ENCODE measurements at regions not wholly inside any gene's neighbourhood (a gene's known extent, or its start where the extent isn't known, plus 50 kb on each side); places are given as distances from the start of the nearest gene placed in this dataset.

DNA sequence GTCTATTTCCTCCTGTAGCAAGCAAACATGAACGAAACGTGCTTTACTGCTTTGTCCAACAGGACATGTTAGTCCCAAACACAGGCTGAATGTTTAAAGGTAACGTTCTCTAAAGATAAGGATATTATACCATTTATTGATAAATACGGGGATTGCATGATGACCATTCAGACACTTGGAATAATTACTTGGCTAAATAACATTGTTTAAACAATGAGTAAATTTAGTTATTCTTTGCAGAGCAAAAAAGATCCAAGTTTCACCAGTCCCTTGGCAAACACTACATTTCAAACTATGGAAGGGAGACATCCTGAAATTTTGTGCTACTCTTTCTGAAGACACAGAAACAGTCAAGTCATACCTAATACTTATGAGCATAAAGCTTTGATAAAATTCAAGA, 88.0 kb downstream of the ZNF280B start:
- DNase-seq (ENCODE audit: low read depth) = no peak

DNA sequence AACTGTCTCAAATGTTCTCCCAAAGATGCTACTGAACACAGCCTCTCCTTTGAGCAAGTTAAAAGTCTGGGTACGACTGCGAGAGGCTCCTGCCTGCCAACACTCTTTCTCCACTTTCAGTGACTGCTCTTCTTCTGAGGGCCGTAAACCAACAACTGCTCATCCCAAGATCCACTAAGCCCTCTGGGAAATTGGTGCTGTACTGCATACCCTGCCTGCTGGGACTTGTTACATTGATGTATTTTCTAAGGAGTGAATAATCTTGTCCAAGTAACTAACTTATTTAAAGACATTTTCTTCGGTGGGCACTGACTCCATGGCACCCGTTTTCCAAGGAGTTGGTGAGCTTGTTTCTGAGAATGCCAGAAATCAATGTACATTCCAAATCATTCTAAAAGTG, 87.2 kb downstream of the ZNF280B start:
- no peak for DNase-seq (ENCODE audit: low read depth)

DNA sequence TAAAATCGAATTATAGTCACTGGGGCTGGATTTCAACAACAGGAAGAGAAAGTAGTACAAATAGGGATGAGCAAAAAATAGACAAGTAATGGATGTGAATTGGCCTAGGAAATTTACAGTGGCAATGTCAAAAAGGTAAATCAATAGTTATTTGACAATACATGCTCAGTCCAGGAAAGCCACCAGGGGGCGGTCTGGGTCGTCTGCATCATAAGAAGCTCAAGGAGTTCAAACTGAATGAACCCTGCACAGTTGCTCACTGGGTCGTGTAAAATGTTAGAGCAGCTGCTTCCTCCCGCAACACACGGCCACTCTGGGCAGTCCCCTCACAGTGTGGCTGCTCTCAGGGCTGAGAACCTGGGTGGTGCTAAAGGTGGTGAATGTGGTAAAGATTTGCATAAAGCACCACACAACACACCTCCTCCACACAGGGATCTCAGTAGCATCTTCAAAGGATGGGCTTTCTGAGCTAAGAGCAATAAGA, 85.9 kb downstream of the ZNF280B start:
- DNase-seq (ENCODE audit: low read depth) = peak; percentile 54

DNA sequence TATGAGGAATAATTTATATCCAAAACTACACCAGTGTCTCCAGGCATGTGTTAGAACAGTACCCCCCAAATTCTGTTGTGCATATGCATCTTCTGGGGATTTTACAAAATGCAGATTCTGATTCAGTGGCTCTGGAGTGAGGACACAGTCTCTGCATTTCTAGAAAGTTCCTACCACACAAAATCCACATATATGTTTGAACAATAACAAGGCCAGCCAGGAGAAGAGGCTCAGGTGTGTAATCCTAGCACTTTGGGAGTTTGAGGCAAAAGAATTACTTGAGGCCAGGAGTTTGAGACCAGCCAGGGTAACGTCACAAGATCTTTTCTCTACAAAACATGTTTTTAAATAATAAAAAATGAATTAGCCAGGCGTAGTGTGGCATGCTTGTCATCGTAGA, 84.9 kb downstream of the ZNF280B start:
- DNase-seq (ENCODE audit: low read depth) = no peak

DNA sequence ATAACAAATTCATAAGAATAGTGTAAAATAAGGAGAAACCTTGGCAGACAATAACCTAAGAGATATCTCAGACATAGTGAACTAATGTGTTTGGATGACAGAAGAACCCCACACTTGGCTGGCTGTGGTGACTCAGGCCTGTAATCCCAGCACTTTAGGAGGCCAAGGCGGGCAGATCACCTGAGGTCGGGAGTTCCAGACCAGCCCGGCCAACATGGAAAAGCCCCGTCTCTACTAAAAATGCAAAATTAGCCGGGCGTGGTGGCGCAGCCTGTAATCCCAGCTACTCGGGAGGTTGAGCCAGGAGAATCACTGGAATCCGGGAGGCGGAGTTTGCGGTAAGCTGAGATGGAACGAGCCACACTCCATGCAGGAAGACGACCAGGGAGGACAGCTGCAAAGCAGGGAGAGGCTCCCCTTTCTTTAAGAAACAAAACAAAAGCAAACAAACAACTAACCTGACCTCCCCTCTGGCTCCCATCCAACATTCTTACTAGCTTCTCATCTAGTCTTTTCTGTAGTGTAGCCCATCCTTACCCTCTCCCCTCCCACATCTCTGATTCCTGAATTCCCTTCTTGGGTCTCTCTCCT, 84.2 kb downstream of the ZNF280B start:
- no peak for DNase-seq (ENCODE audit: low read depth)

DNA sequence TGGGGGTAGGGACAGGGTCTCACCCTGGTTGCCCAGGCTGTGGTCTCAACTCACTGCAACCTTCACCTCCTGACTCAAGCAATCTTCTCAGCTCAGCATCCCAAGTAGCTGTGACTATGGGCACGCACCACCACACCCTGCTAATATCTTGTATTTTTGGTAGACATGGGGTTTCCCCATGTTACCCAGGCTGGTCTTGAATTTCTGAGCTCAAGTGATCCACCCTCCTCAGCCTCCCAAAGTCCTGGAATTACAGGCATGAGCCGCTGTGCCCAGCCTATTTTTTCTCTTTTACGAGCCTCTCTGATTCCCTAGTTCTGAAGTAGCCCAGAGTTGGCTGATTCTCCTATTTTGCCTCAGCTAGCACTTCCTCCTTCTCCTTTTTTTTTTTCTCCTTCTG, 83.6 kb downstream of the ZNF280B start:
- no peak for DNase-seq (ENCODE audit: low read depth)

DNA sequence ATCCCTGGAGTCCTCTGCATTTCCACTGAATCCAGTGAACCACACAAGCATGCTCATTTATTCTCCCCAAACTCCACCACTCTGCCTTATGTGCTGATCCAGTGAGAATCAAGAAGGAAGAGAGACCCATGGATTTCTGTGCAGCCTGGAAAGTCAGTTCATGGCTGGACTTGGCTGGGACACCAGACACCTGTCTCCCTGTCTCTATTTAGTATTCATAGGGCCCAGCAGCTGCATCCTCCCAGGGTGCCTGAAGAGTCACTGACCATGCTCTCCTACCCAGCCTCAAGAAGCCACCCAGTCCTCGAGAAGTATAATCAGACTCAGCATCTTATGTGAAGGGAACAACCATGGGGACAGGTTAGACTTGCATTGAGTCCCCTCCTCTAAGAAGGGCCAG, 83.2 kb downstream of the ZNF280B start:
- DNase-seq (ENCODE audit: low read depth) = no peak

DNA sequence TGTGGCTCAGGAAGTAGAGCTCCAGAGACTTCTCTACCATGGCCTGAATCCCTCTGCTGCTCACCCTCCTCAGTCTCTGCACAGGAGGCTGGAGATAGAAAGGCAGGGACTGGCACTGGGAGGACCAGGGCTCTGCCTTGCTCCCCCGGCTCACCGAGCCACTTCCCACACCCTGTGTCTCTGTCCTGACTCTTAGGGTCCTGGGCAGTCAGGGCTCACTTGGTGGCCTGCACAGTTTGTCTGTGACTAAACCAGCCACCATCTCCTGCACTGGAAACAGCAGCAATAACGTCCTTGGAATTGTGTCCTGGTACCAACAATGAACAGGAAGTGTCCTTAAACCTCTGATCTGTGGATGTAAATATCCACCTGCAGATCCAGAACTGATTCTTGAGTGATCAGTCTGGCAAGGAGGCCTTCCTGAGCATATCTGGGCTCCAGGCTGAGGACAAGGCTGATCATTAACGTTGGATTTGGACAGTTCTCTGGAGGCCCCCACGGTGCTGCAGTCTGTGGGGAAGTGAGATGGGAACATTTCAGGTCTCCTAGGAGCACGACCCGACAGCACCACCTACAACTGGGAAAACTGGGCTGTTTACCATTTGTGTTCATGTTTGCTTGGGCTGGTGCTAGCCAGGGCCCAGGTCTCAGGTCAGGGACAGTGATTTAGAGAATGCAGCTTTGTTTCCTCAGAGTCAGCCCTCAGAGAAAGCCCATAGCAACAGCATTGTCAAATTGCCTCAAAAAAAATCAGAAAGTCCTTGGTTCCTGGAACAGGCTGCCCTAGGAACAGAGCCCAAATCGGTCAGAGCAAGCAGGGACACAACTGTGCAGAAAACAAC, 82.5 kb downstream of the ZNF280B start:
- DNase-seq (ENCODE audit: low read depth) = no peak

DNA sequence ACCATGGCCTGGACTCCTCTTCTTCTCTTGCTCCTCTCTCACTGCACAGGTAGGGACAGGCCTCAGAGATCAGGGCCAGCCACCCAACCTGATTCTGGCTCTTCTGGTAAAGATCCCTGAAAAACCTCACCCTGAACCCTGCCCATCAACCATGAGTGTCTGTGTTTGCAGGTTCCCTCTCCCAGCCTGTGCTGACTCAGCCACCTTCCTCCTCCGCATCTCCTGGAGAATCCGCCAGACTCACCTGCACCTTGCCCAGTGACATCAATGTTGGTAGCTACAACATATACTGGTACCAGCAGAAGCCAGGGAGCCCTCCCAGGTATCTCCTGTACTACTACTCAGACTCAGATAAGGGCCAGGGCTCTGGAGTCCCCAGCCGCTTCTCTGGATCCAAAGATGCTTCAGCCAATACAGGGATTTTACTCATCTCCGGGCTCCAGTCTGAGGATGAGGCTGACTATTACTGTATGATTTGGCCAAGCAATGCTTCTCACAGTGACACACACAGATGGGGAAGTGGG, 80.9 kb downstream of the ZNF280B start:
- DNase-seq (ENCODE audit: low read depth) = no peak

DNA sequence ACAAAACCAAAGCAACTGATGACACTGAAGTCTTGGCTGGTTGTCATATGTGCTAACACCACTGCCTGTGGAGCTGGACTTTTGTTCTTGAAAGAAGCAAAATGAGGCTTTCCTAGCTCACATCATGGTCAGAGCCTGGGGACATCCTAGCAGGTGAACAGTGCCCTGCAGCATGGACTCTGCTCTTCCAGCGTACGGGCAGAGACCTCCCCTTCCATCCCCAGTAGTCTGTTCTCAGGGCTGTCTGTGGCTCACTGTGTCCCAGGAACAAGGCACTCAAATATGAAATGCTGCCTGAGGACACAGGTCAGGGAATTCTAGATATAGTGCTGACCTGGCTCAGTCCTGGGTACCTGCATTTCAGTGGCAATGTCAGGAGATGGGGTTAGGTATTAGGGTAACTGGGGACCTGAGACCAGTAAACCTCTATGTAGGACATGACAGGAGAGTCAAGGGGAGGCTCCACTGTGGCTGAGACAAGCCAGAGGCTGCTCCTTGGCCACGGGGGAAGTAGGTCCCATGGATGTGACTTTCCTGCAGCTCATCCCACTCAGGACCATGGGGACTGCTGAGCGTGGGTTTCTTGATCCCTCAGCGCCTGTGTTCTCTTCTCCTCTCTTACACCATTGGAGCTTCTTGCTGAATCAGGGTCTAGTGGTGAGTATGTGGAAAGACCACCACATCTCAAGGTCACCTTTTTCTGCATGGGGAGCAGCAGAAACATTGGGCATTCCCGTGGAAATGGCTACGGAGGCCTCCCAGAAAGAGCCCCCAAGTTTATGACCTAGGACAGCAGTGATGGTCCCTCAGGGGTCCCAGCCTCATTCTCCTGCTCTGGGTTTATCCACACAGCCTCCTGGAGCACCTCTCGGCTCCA, 80.1 kb downstream of the ZNF280B start:
- no peak for DNase-seq (ENCODE audit: low read depth)

DNA sequence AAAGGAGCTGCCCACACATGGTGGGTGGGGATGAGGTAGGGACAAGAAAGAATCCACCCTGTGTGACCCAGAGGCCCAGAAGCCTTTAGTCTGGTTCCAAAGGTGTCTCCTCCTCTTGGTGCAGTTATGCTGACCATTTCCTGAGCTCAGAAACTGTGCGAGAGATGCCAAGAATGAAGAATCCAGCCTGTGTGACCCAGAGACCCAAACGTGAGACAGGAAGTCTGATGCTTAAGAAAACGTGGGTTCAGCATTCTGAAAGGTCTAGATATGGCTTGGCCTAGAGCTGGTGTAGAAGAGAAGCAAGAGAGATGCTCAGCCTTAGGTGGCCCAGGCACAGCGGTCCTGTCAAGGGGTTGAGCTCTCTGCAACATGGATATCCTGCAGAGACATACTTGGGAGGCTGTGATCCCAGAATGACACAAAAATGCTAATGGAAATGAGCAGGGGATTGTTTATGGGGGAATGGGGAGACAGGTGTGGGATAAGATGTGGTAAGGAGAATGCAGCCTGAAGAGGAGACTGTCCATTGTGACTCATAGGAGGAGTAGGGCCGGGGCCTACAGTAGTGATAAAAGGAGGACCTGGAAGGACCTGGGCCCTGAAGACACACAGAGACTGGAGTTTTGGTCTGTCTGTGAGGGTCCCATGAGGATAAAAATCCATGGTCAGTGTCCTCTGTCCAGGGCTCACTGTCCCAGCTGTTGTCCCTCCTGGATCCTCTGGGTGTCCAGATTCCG, 79.0 kb downstream of the ZNF280B start:
- DNase-seq (ENCODE audit: low read depth) = no peak

DNA sequence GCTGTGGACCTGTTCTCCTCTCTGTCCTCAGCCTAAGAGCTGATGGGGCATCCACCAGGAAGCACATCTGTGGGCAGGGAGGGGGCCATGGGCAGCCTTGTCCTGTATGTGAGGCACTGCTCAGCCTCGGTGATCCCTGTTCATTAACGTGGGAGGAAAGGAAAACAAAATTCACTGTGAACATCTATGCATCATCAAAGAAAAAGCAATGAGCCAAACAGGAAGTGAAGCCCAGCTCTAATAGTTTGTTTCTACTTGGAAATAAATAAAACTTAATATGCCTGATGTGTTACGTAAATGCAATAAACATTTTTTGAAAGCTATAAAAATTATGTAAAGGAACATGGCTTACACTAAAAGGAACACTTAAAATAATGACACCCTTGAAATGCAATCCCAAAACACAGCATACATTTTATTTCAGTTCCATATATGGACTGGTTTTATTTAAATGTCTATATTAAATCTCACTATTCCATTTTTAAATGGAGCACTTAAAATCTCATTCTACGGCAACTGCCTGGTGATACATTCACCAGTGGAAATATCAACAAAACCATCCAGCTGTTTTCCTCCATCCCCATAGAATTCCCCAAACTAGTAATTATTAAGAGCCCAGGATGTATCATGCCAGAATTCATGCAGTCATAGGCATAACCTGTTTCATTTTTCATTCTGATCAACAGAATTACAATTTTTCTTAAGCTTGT, 78.3 kb downstream of the ZNF280B start:
- DNase-seq (ENCODE audit: low read depth) = no peak

DNA sequence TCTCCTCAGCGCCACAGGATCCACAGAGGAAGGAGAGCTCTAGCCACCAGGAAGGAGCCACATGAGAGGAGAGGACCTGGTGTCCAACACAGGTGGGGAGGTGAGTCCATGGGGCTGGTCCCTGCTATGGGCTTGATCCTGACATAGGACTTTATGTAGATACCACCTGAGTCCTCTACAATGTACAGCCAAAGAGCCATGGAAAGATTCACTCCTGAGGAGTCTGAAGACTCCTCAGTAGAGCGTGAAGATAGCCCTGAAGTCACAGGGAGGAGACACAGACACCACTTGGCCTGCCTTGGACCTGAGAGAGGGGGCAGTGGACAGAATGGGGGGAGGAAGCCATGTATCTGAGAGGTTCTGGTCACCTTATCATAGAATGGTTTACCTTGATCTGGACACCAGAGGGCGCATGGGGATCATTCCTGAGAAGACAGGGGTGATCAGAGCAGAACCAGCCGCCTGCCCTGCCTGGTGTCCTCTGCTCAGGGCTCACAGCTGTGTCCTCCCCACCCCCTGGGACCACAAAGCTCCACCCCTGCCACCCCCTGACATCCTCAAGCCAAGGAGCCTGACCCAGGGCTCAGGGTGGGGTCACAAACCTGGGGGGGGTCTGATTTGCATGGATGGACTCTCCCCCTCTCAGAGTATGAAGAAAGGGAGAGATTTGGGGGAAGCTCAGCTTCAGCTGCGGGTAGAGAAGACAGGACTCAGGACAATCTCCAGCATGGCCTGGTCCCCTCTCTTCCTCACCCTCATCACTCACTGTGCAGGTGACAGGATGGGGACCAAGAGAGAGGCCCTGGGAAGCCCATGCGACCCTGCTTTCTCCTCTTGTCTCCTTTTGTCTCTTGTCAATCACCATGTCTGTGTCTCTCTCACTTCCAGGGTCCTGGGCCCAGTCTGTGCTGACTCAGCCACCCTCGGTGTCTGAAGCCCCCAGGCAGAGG, 77.0 kb downstream of the ZNF280B start:
- peak; percentile 45 for DNase-seq (ENCODE audit: low read depth)

DNA sequence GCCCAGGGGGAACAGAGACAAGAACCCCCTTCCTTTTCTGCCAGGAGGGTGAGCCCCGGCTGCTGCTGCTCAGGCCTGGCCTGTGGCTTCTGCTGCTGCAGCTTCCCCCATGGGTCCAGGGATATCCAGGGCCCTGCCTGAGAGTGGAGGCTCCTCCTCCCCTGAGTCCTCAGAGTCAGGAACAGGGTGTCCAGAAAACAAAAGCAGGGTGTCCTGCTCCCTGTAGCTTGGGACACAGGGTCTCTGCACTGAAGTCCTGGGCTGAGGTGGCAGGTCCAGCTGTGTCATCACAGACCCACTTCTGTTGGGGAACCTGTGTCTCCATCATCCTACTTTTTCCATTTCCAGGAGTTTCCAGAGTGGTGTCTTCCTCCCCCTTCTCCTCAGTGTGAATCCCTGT, 76.1 kb downstream of the ZNF280B start:
- no peak for DNase-seq (ENCODE audit: low read depth)

DNA sequence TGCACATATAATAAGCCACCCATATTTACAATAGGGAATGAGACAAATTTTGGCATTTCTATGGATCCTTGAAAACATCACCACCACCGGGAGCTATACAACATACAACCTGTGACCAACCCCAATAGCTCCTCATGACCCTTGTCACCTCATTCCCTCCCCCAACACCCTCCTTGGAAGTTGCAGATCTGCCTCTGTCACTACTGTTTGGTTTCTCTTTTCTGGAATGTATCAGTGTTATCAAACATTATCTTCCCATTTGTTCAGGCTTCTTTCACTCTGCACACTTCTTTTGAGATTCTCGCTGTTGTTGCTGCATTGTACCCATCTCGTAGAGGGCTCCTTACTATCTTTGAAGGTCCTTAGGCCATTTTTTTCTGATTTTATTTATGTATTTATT, 75.6 kb downstream of the ZNF280B start:
- DNase-seq (ENCODE audit: low read depth) = no peak

DNA sequence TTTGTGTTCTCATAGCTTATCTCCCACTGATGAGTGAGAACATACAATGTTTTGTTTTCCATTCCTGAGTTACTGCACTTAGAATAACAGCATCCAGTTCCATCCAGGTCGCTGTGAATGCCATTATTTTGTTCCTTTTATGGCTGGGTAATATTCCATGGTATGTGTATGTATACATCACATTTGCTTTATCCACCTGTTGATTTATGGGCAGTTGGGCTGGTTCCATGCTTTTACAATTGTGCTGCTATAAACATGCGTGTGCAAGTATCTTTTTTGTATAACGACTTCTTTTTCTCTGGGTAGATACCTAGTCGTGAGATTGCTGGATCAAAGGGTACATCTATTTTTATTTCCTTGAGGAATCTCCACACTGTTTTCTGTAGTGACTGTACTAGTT, 74.8 kb downstream of the ZNF280B start:
- no peak for DNase-seq (ENCODE audit: low read depth)

Data from activated T-cell treated with anti-CD3 and anti-CD28 coated beads for 24 hours (primary cell).